HG02885 (cell line): ENCODE measurements at regions not wholly inside any gene's neighbourhood (a gene's known extent, or its start where the extent isn't known, plus 50 kb on each side); places are given as distances from the start of the nearest gene placed in this dataset.

ENCODE experiments used
- ATAC-seq: cut with Tn5 transposase; IDR thresholded peaks from one replicate; pipeline ENCODE4 v1.9.1; 2021; ENCODE audit warnings: mild to moderate bottlenecking; ENCODE audit not compliant: unreplicated experiment, poor library complexity

GRCh38 chr5:156256642-156257041 is 70.3 kb upstream of the SGCD start:
- ATAC-seq = no peak

- no peak for ATAC-seq
Measured at GRCh38 chr5:156258934-156259333, 68.0 kb upstream of the SGCD start.

GRCh38 chr5:156259618-156260017 is 67.3 kb upstream of the SGCD start:
- ATAC-seq = no peak

GRCh38 chr5:156261275-156261939 is 65.6 kb upstream of the SGCD start:
- ATAC-seq = no peak

- ATAC-seq = no peak
Measured at GRCh38 chr5:156271569-156271968, 55.4 kb upstream of the SGCD start.

- ATAC-seq = no peak
Measured at GRCh38 chr5:156272139-156272538, 54.8 kb upstream of the SGCD start.

- ATAC-seq = no peak
Measured at GRCh38 chr5:156273325-156273724, 53.6 kb upstream of the SGCD start.

- no peak for ATAC-seq
Measured at GRCh38 chr5:156274453-156274852, 52.5 kb upstream of the SGCD start.
